ENCODE measurements at regions not wholly inside any gene's neighbourhood (a gene's known extent, or its start where the extent isn't known, plus 50 kb on each side); places are given as distances from the start of the nearest gene placed in this dataset.

- Histone ChIP-seq H3F3A (ENCODE audit: insufficient read depth, low read length) (no peaks in the 10 kb centered on the region), H3K4me1 (ENCODE audit: low read length) (no peaks in the 10 kb centered on the region), H3K79me2 (ENCODE audit: low read length) (no peaks in the 10 kb centered on the region), H3K9me2 (replicated peaks; ENCODE audit: insufficient read depth, low read length) (no peaks in the 10 kb centered on the region), H3K36me3 (replicated peaks; ENCODE audit: insufficient read depth, low read length) (no peaks in the 10 kb centered on the region), H4K20me1 (ENCODE audit: insufficient read depth, low read length) (no peaks in the 10 kb centered on the region), H3K9me3 (replicated peaks; ENCODE audit: insufficient read depth, low read length) (no peaks in the 10 kb centered on the region), H3K9ac (ENCODE audit: low read length) (no peak overlapping the region), H3K27ac (ENCODE audit: low read length) (no peak overlapping the region), H3K27me3 (replicated peaks; ENCODE audit: insufficient read depth, low read length) (no peaks in the 10 kb centered on the region), H3K4me3 (ENCODE audit: low read length) (no peak overlapping the region), H2AFZ (ENCODE audit: low read length) (no peak overlapping the region), H3K4me2 (ENCODE audit: low read depth, low read length) (no peak overlapping the region)
- TF ChIP-seq EZH2 (optimal IDR thresholded peaks at IDR 0.05; ENCODE audit: low read depth, low read length) (no peak), EZH2phosphoT487 (IDR thresholded peaks at IDR 0.05; ENCODE audit: low read length) (no peak), CTCF (IDR thresholded peaks at IDR 0.05; ENCODE audit: low read length) (no peak)
- no peak for DNase-seq
Measured at GRCh38 chr18:47484068-47484467, 232.6 kb upstream of the SKOR2 start.

DNA sequence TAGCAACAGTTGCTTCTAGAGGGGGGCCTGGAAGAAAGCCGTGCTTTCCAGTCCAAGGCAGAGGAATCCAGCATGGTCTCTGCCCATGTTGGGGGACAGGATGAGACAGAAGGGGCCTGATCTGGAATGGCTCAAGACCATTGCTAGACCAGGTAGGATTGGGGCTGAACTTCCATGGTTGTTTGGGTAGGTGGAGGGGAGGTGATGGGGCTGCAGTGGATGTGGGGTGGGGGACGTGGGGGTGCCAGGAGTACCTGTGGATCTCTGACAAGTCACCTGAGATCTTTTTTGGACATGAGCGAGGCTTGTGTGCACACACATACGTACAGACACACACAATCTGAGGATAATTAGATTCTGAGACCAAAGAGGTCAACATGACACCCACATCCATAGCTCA, 228.7 kb upstream of the SKOR2 start:
- H3K9me2 ChIP-seq (replicated peaks; ENCODE audit: insufficient read depth, low read length), result no peaks in the 10 kb centered on the region
- H3K27me3 ChIP-seq (replicated peaks; ENCODE audit: insufficient read depth, low read length), result no peaks in the 10 kb centered on the region
- H3K36me3 ChIP-seq (replicated peaks; ENCODE audit: insufficient read depth, low read length), result no peaks in the 10 kb centered on the region
- H3K79me2 ChIP-seq (ENCODE audit: low read length), result no peaks in the 10 kb centered on the region
- H3K9me3 ChIP-seq (replicated peaks; ENCODE audit: insufficient read depth, low read length), result no peaks in the 10 kb centered on the region
- TF ChIP-seq CTCF (IDR thresholded peaks at IDR 0.05; ENCODE audit: low read length) (no peak), EZH2phosphoT487 (IDR thresholded peaks at IDR 0.05; ENCODE audit: low read length) (no peak), EZH2 (optimal IDR thresholded peaks at IDR 0.05; ENCODE audit: low read depth, low read length) (no peak)
- H3K4me1 ChIP-seq (ENCODE audit: low read length), result no peaks in the 10 kb centered on the region
- H3F3A ChIP-seq (ENCODE audit: insufficient read depth, low read length), result no peaks in the 10 kb centered on the region
- no peak overlapping the region for H3K27ac ChIP-seq (ENCODE audit: low read length)
- no peak for DNase-seq
- H3K9ac ChIP-seq (ENCODE audit: low read length), result no peak overlapping the region
- H2AFZ ChIP-seq (ENCODE audit: low read length), result no peak overlapping the region
- no peak overlapping the region for H3K4me2 ChIP-seq (ENCODE audit: low read depth, low read length)
- no peak overlapping the region for H3K4me3 ChIP-seq (ENCODE audit: low read length)
- H4K20me1 ChIP-seq (ENCODE audit: insufficient read depth, low read length), result no peaks in the 10 kb centered on the region

DNA sequence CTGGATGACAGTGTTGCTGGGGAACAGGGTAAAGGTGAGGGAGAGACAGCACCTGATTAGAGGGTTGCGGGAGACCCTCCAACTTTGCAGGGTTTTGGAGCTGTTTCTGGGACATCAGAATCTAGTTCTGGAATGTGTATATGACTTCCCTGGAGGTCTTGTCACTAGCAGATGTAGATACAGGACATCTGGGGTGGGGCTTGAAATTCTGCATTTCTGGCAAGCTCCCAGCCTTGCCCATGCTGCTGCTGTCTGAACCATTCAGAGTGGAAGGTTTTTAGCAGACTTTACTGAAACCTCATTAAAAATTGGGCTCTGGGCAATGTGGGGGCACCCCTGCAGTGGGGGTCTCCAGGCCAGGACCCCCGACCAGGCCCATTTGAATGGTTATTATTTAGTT, 220.3 kb upstream of the SKOR2 start:
- no peak overlapping the region for H3K9ac ChIP-seq (ENCODE audit: low read length)
- H3K36me3 ChIP-seq (replicated peaks; ENCODE audit: insufficient read depth, low read length), result no peaks in the 10 kb centered on the region
- no peaks in the 10 kb centered on the region for H3K9me3 ChIP-seq (replicated peaks; ENCODE audit: insufficient read depth, low read length)
- no peak for DNase-seq
- no peak for TF ChIP-seq EZH2 (optimal IDR thresholded peaks at IDR 0.05; ENCODE audit: low read depth, low read length)
- no peak for TF ChIP-seq CTCF (IDR thresholded peaks at IDR 0.05; ENCODE audit: low read length)
- no peak for TF ChIP-seq EZH2phosphoT487 (IDR thresholded peaks at IDR 0.05; ENCODE audit: low read length)
- no peak overlapping the region for H3K4me3 ChIP-seq (ENCODE audit: low read length)
- H3K9me2 ChIP-seq (replicated peaks; ENCODE audit: insufficient read depth, low read length), result no peaks in the 10 kb centered on the region
- no peaks in the 10 kb centered on the region for H3K4me1 ChIP-seq (ENCODE audit: low read length)
- H3K79me2 ChIP-seq (ENCODE audit: low read length), result no peaks in the 10 kb centered on the region
- H3K27ac ChIP-seq (ENCODE audit: low read length), result no peak overlapping the region
- H3K4me2 ChIP-seq (ENCODE audit: low read depth, low read length), result no peak overlapping the region
- H3K27me3 ChIP-seq (replicated peaks; ENCODE audit: insufficient read depth, low read length), result no peaks in the 10 kb centered on the region
- H4K20me1 ChIP-seq (ENCODE audit: insufficient read depth, low read length), result no peaks in the 10 kb centered on the region
- no peak overlapping the region for H2AFZ ChIP-seq (ENCODE audit: low read length)
- H3F3A ChIP-seq (ENCODE audit: insufficient read depth, low read length), result no peaks in the 10 kb centered on the region

All from MM.1S (cell line).